OCI-LY3 (cell line): ENCODE measurements at regions not wholly inside any gene's neighbourhood (a gene's known extent, or its start where the extent isn't known, plus 50 kb on each side); places are given as distances from the start of the nearest gene placed in this dataset.

Experiments used
- H2AFZ ChIP-seq: fragments of 200-600, 300-600 bp; shearing (Covaris generic); 2 replicates; pipeline ENCODE4 v1.6.0; 2014; ENCODE audit warnings: antibody characterized with exemption, low read depth, low read length
- H3K27ac ChIP-seq: fragments of 200-600, 300-600 bp; sonication (generic); 2 replicates; pipeline ENCODE4 v1.5.1; 2014; ENCODE audit warnings: mild to moderate bottlenecking, low read length, moderate library complexity, mixed read lengths
- H3K27me3 ChIP-seq: fragments of 200-600, 300-600 bp; sonication (generic); 2 replicates; pipeline ENCODE4 v1.6.1; 2014; ENCODE audit warnings: low read depth, low read length, mixed read lengths
- H3K36me3 ChIP-seq: fragments of 200-600, 300-600 bp; sonication (generic); replicated peaks from 2 replicates; pipeline ENCODE3; 2014; ENCODE audit warnings: low read depth, low read length, mixed read lengths
- H3K4me1 ChIP-seq: fragments of 300-600, 200-600 bp; sonication (generic); 2 replicates; pipeline ENCODE4 v1.6.1; 2014; ENCODE audit warnings: low read length, mixed read lengths
- H3K4me2 ChIP-seq: fragments of 200-600, 300-600 bp; sonication (generic); 2 replicates; pipeline ENCODE4 v1.6.1; 2014; ENCODE audit warnings: low read length, mixed read lengths
- H3K4me3 ChIP-seq: fragments of 300-600, 200-600 bp; sonication (generic); 2 replicates; pipeline ENCODE4 v1.5.1; 2014; ENCODE audit warnings: antibody characterized with exemption, mild to moderate bottlenecking, low read length, moderate library complexity
- H3K79me2 ChIP-seq: fragments of 300-600, 200-600 bp; shearing (Covaris generic); 2 replicates; pipeline ENCODE4 v1.6.1; 2014; ENCODE audit warnings: mild to moderate bottlenecking, low read length, mixed read lengths
- H3K9ac ChIP-seq: fragments of 300-600, 200-600 bp; shearing (Covaris generic); 2 replicates; pipeline ENCODE4 v1.6.0; 2014; ENCODE audit warnings: mild to moderate bottlenecking, low read length, moderate library complexity
- H3K9me3 ChIP-seq: fragments of 200-600, 300-600 bp; shearing (Covaris generic); 2 replicates; pipeline ENCODE4 v1.6.1; 2014; ENCODE audit warnings: low read length, mixed read lengths; ENCODE audit not compliant: insufficient read depth
- H4K20me1 ChIP-seq: fragments of 200-600, 300-600 bp; sonication (generic); 2 replicates; pipeline ENCODE4 v1.6.1; 2016; ENCODE audit warnings: low read length, mixed read lengths; ENCODE audit not compliant: insufficient read depth
- EZH2phosphoT487 ChIP-seq: fragments of 200-600 bp; shearing (Covaris generic); IDR thresholded peaks from 2 replicates; pipeline ENCODE4 v1.6.1; 2018; ENCODE audit warnings: antibody characterized with exemption, mixed run types, low read depth
- TF ChIP-seq, protein P1 (sequence below): fragments of 200-600, 300-600 bp; sonication (generic); IDR thresholded peaks from 2 replicates; pipeline ENCODE4 v1.5.1; 2014; ENCODE audit warnings: antibody characterized with exemption, low read length, low read depth

DNA sequence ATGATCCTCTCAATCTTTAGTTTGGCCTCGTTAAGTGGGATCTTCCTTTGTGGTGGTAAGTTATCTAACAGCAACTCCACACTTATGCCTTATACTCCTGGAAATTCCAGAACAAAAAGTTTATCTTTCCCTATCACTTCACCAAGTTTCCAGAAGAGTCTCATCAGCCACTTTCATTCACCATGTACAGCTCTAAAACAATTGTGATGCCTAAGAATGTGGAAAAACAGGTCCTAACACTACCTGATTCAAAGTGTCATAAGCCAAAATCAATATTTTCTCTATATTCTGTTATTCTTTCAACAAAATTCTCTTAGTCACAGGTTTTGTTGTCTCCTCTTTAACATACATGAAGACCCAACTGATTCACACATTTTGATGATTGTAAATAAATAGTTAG lies 342.4 kb upstream of the TYRP1 start:
- H3K27me3 ChIP-seq, result no peaks in the 10 kb centered on the region
- no peaks in the 10 kb centered on the region for H3K36me3 ChIP-seq
- no peak overlapping the region for H3K27ac ChIP-seq
- H3K79me2 ChIP-seq, result no peaks in the 10 kb centered on the region
- no peak overlapping the region for H3K4me2 ChIP-seq
- no peak overlapping the region for H2AFZ ChIP-seq
- no peak overlapping the region for H3K9ac ChIP-seq
- no peaks in the 10 kb centered on the region for H4K20me1 ChIP-seq
- H3K4me1 ChIP-seq, result no peaks in the 10 kb centered on the region
- TF ChIP-seq, protein P1, sequence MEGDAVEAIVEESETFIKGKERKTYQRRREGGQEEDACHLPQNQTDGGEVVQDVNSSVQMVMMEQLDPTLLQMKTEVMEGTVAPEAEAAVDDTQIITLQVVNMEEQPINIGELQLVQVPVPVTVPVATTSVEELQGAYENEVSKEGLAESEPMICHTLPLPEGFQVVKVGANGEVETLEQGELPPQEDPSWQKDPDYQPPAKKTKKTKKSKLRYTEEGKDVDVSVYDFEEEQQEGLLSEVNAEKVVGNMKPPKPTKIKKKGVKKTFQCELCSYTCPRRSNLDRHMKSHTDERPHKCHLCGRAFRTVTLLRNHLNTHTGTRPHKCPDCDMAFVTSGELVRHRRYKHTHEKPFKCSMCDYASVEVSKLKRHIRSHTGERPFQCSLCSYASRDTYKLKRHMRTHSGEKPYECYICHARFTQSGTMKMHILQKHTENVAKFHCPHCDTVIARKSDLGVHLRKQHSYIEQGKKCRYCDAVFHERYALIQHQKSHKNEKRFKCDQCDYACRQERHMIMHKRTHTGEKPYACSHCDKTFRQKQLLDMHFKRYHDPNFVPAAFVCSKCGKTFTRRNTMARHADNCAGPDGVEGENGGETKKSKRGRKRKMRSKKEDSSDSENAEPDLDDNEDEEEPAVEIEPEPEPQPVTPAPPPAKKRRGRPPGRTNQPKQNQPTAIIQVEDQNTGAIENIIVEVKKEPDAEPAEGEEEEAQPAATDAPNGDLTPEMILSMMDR, result no peak
- TF ChIP-seq EZH2phosphoT487, result no peak
- H3K9me3 ChIP-seq, result no peaks in the 10 kb centered on the region
- no peak overlapping the region for H3K4me3 ChIP-seq

DNA sequence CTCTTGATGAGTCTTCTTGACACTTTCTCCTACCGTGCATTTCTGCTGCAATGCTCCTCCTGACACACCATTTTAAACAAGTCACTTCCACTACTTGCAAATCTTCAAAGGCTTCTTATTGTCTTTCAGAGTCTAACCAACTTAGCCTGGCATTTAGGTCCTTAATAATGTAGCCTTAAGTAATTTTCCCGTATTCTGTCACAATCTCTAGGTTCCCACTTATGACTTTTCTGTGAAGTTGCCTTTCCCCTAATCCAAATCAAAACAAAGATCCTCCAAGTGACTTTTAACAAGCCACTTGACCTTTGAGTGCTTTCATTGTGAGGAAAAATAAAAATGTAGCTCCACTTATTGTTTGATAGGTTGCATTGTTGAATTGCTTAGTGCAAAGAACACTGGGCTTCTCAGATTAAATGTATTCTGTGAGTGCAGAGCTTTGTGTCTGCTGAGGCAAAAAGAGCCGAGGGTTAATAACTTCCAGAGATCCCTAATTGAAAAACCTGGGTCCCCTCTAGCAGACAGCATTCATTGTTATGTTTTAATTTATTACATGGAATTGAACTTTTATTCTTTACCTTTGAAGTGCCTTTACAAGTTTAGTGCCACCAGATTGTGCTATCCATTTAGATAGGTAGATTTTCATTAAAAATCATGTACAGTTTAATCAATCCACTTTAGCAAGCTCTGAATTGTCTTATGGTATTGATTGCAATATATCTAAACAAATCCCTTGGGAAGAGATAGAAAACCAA lies 341.7 kb upstream of the TYRP1 start:
- H4K20me1 ChIP-seq, result no peaks in the 10 kb centered on the region
- no peak overlapping the region for H3K27ac ChIP-seq
- no peaks in the 10 kb centered on the region for H3K4me1 ChIP-seq
- H3K27me3 ChIP-seq, result no peaks in the 10 kb centered on the region
- H2AFZ ChIP-seq, result no peak overlapping the region
- TF ChIP-seq, protein P1, result no peak
- no peak for TF ChIP-seq EZH2phosphoT487
- H3K9me3 ChIP-seq, result no peaks in the 10 kb centered on the region
- no peak overlapping the region for H3K4me2 ChIP-seq
- no peaks in the 10 kb centered on the region for H3K36me3 ChIP-seq
- H3K79me2 ChIP-seq, result no peaks in the 10 kb centered on the region
- no peak overlapping the region for H3K9ac ChIP-seq
- H3K4me3 ChIP-seq, result no peak overlapping the region

DNA sequence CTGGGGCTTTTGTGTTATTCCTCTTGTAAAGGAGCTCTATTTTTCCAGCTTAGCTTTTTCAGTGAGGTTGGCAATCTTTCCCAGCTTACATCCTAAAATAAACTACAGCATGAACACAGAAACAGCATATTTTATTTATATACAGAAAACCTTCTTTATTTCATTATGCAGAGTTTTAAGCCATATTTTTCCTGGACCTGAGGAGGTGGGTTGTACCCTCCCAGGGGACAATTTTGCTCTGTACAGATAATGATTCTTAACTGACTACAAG lies 341.2 kb upstream of the TYRP1 start:
- Histone ChIP-seq H3K9ac (no peak overlapping the region), H4K20me1 (no peaks in the 10 kb centered on the region), H3K4me3 (no peak overlapping the region), H3K36me3 (no peaks in the 10 kb centered on the region), H3K4me2 (no peak overlapping the region), H3K4me1 (no peaks in the 10 kb centered on the region), H3K27me3 (no peaks in the 10 kb centered on the region), H3K9me3 (no peaks in the 10 kb centered on the region), H3K79me2 (no peaks in the 10 kb centered on the region), H2AFZ (no peak overlapping the region), H3K27ac (no peak overlapping the region)
- TF ChIP-seq, protein P1, result no peak
- no peak for TF ChIP-seq EZH2phosphoT487

DNA sequence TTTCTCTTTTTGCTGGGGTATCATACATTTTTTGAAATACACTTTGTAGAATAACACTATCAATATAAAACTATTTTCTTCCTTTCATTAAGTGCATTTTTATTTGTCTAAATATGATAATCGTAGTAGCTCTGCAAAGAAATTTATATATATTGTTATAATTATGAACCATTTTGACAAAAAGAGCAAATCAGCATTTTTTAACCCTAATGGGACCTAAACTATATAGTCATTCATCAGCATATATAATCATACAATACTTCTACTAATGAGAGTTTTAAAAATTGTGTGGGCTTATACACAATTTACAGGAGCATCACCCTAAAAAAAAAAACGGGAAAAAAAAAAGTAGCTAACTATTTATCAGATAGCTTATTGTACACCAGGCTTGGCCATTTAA lies 329.7 kb upstream of the TYRP1 start:
- Histone ChIP-seq H3K9me3 (no peaks in the 10 kb centered on the region), H3K79me2 (no peaks in the 10 kb centered on the region), H3K4me1 (no peaks in the 10 kb centered on the region), H3K27me3 (no peaks in the 10 kb centered on the region), H3K4me3 (no peak overlapping the region), H4K20me1 (no peaks in the 10 kb centered on the region), H3K36me3 (no peaks in the 10 kb centered on the region), H3K9ac (no peak overlapping the region), H3K4me2 (no peak overlapping the region), H2AFZ (no peak overlapping the region), H3K27ac (no peak overlapping the region)
- TF ChIP-seq, protein P1, result no peak
- no peak for TF ChIP-seq EZH2phosphoT487
